Tibial nerve (tissue), 4 donors: ENCODE measurements at regions not wholly inside any gene's neighbourhood (a gene's known extent, or its start where the extent isn't known, plus 50 kb on each side); places are given as distances from the start of the nearest gene placed in this dataset.
"Not testable (repeated sequence)": the region's sequence is repeated elsewhere in the genome, so short reads cannot be mapped to it uniquely, and the experiment has no call there.

ENCODE experiments used
- CTCF ChIP-seq, 5 experiments: fragments of 200-600 bp in 3 of 5; fragments of 450-650 bp in 2 of 5; sonication (generic) in 3 of 5; IDR thresholded peaks; one replicate each; pipeline ENCODE4 v1.5.1; 2016 to 2019; ENCODE audit warnings: antibody characterized with exemption in 5 of 5, mild to moderate bottlenecking in 3 of 5, moderate library complexity in 2 of 5
- EP300 ChIP-seq, 2 donors: sonication (generic); formaldehyde crosslinking; IDR thresholded peaks; one replicate each; pipeline ENCODE4 v1.6.1; 2017; ENCODE audit warnings: antibody characterized with exemption in 2 of 2, mild to moderate bottlenecking in 1 of 2
- POLR2A ChIP-seq, 2 donors: fragments of 450-650 bp; IDR thresholded peaks; one replicate each; pipeline ENCODE4 v1.6.1; 2017; ENCODE audit warnings: antibody characterized with exemption in 2 of 2, mild to moderate bottlenecking in 2 of 2, moderate library complexity in 2 of 2

- not testable (repeated sequence) for TF ChIP-seq CTCF, POLR2A, EP300 (IDR thresholded peaks at IDR 0.05)
Observed at GRCh38 chr5:177846598-177846997, 63.9 kb upstream of the FAM153A start.
